Hepatocyte (in vitro differentiated cells): ENCODE measurements at regions not wholly inside any gene's neighbourhood (a gene's known extent, or its start where the extent isn't known, plus 50 kb on each side); places are given as distances from the start of the nearest gene placed in this dataset.

Experiments
- DNase-seq: peaks from one replicate; pipeline ENCODE4 v3.0.0-alpha.2; 2016; ENCODE audit warnings: low spot score
- H2AFZ ChIP-seq: fragments of 200-600 bp; sonication (generic); 2 replicates; pipeline ENCODE4 v1.6.0; 2016; ENCODE audit warnings: antibody characterized with exemption, mild to moderate bottlenecking
- H3K27ac ChIP-seq: fragments of 200-600 bp; sonication (generic); 2 replicates; pipeline ENCODE4 v1.5.1; 2016; ENCODE audit warnings: mild to moderate bottlenecking
- H3K27me3 ChIP-seq: fragments of 200-600 bp; sonication (generic); 2 replicates; pipeline ENCODE4 v1.6.1; 2016
- H3K36me3 ChIP-seq: fragments of 200-600 bp; sonication (generic); replicated peaks from 2 replicates; pipeline ENCODE4 v1.5.1; 2016; ENCODE audit warnings: low read depth; ENCODE audit not compliant: insufficient read depth
- H3K4me1 ChIP-seq: fragments of 200-600 bp; sonication (generic); 2 replicates; pipeline ENCODE4 v1.5.1; 2016; ENCODE audit warnings: mild to moderate bottlenecking, moderate library complexity; ENCODE audit not compliant: insufficient read depth
- H3K4me2 ChIP-seq: fragments of 200-600 bp; sonication (generic); 2 replicates; pipeline ENCODE4 v1.6.0; 2016
- H3K4me3 ChIP-seq: fragments of 200-600 bp; sonication (generic); 2 replicates; pipeline ENCODE4 v1.5.1; 2016; ENCODE audit warnings: mild to moderate bottlenecking
- H3K79me2 ChIP-seq: fragments of 200-600 bp; sonication (generic); 2 replicates; pipeline ENCODE4 v1.6.0; 2017; ENCODE audit warnings: mild to moderate bottlenecking
- H3K9me2 ChIP-seq: fragments of 200-600 bp; sonication (generic); replicated peaks from 2 replicates; pipeline ENCODE4 v1.6.0; 2017; ENCODE audit warnings: mild to moderate bottlenecking; ENCODE audit not compliant: insufficient read depth
- H3K9me3 ChIP-seq: fragments of 200-600 bp; sonication (generic); 2 replicates; pipeline ENCODE4 v1.5.1; 2016; ENCODE audit warnings: low read depth, mild to moderate bottlenecking
- H4K20me1 ChIP-seq: fragments of 200-600 bp; sonication (generic); 2 replicates; pipeline ENCODE4 v1.6.0; 2016; ENCODE audit warnings: mild to moderate bottlenecking; ENCODE audit not compliant: insufficient read depth, poor library complexity, severe bottlenecking
- EZH2 ChIP-seq: fragments of 200-600 bp; sonication (generic); IDR thresholded peaks from 2 replicates; pipeline ENCODE4 v1.6.1; 2016; ENCODE audit warnings: antibody characterized with exemption, mild to moderate bottlenecking, borderline replicate concordance
- EZH2phosphoT487 ChIP-seq: fragments of 200-600 bp; sonication (generic); IDR thresholded peaks from one replicate; pipeline ENCODE4 v1.6.1; 2018; ENCODE audit warnings: antibody characterized with exemption, mild to moderate bottlenecking, low read depth, moderate library complexity; ENCODE audit not compliant: unreplicated experiment, severe bottlenecking
- WGBS: methylation state at CpG from one replicate; pipeline ENCODE4 v1.1.6; 2016; ENCODE audit warnings: low lambda C conversion rate; ENCODE audit errors: missing lambda C conversion rate; 5-methylcytosine and 5-hydroxymethylcytosine counted together
- TF ChIP-seq, protein P1 (sequence below): fragments of 200-600 bp; sonication (generic); IDR thresholded peaks from 2 replicates; pipeline ENCODE4 v1.5.1; 2016; ENCODE audit warnings: antibody characterized with exemption, mild to moderate bottlenecking; ENCODE audit not compliant: poor library complexity

DNA sequence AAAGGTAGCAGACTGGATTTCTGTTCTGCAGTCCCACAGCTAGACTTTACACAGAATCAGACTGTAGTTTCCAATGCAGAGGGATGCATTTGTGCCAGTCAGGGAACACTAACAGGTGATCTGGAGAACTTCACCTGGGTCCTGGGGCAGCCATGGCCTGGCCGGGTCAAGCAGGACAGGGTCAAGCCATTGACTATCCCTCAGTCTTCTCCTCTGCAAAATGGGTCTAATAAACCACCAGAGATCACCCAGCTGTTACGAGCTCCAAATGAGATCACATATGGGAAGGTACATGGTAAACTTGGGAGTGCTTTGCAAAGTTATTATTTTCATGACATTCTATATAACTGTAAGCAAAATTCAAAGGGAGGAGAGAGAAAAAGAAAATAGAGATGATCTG, 294.1 kb downstream of the CDCA7 start:
- DNase-seq, result no peak
- H3K27ac ChIP-seq, result peak overlapping the region; percentile 42
- no peak overlapping the region for H3K4me2 ChIP-seq
- TF ChIP-seq, protein P1, sequence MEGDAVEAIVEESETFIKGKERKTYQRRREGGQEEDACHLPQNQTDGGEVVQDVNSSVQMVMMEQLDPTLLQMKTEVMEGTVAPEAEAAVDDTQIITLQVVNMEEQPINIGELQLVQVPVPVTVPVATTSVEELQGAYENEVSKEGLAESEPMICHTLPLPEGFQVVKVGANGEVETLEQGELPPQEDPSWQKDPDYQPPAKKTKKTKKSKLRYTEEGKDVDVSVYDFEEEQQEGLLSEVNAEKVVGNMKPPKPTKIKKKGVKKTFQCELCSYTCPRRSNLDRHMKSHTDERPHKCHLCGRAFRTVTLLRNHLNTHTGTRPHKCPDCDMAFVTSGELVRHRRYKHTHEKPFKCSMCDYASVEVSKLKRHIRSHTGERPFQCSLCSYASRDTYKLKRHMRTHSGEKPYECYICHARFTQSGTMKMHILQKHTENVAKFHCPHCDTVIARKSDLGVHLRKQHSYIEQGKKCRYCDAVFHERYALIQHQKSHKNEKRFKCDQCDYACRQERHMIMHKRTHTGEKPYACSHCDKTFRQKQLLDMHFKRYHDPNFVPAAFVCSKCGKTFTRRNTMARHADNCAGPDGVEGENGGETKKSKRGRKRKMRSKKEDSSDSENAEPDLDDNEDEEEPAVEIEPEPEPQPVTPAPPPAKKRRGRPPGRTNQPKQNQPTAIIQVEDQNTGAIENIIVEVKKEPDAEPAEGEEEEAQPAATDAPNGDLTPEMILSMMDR, result no peak
- no peak for TF ChIP-seq EZH2
- TF ChIP-seq EZH2phosphoT487, result no peak
- H2AFZ ChIP-seq, result no peak overlapping the region
- H4K20me1 ChIP-seq, result no peaks in the 10 kb centered on the region
- H3K79me2 ChIP-seq, result no peaks in the 10 kb centered on the region
- H3K9me3 ChIP-seq, result no peaks in the 10 kb centered on the region
- H3K9me2 ChIP-seq, result no peaks in the 10 kb centered on the region
- H3K4me1 ChIP-seq, result peaks cover 45% of the 10 kb centered on the region
- no peaks in the 10 kb centered on the region for H3K36me3 ChIP-seq
- H3K27me3 ChIP-seq, result no peaks in the 10 kb centered on the region
- no peak overlapping the region for H3K4me3 ChIP-seq
- 96% methylated on average over 2 of the region's 2 CpGs for WGBS

DNA sequence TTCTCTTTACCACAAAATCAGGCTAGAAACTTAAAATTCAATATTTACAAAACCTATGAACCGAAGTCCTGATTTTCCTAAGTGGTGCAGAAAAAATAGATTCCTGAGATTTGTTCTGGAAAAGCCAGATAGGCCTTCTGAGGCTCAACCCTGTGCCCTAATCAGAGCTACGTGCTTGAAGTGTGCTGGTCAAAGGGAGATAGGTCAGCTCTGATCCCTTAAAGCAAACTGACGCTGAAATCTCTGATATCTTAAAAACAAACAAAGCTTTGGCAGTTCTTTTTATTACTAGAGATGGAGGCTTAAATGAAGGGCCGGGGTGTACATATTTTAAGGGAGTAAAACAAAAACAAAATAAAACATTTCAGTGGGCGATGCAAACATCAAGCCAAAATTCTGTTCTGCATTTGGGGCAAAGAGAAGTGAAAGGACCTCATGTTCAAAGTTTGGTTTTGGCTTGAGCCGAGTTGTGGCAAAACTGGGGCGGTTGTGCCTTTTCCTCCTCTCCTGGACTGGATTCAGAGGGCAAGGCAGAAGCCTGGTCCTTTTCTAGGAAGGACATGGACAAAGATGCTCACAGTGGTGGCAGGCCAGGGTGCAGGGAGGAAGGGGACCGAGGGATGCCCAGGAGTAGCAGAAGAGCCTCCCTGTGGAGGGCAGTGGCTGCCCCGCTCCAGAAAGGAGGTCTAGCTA, 295.0 kb downstream of the CDCA7 start:
- Histone ChIP-seq H3K27me3 (no peaks in the 10 kb centered on the region), H3K79me2 (no peaks in the 10 kb centered on the region), H3K4me2 (peak overlapping the region; percentile 18), H3K9me2 (no peaks in the 10 kb centered on the region), H3K4me3 (no peak overlapping the region), H3K27ac (peak overlapping the region; percentile 42), H3K9me3 (no peaks in the 10 kb centered on the region), H2AFZ (peak overlapping the region; percentile 4), H3K4me1 (peaks cover 47% of the 10 kb centered on the region), H4K20me1 (no peaks in the 10 kb centered on the region), H3K36me3 (no peaks in the 10 kb centered on the region)
- TF ChIP-seq, protein P1, result no peak
- TF ChIP-seq EZH2 (no peak), EZH2phosphoT487 (no peak)
- WGBS, result 48% methylated on average over 9 of the region's 9 CpGs
- no peak for DNase-seq

DNA sequence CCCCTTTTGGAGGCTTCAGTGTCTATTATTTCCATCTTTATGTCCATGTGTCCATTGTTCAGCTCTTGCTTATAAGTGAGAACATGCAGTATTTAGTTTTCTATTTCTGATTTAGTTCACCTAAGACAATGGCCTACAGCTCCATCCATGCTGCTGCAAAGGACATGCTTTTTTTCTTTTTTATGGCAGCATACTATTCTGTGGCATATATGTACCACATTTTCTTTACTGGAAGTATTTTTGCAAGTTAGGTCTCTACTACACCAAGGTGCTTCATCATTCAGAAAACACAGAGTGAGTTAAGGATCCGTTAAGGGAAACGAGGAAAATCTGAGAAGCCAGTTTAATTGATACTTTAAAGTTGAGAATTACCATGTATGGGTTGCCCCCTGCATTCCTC, 297.2 kb downstream of the CDCA7 start:
- WGBS, result 96% methylated on average over 2 of the region's 2 CpGs
- Histone ChIP-seq H3K27ac (peak overlapping the region; percentile 87), H3K79me2 (no peaks in the 10 kb centered on the region), H3K9me3 (no peaks in the 10 kb centered on the region), H3K4me2 (no peak overlapping the region), H3K4me3 (no peak overlapping the region), H4K20me1 (no peaks in the 10 kb centered on the region), H2AFZ (no peak overlapping the region), H3K4me1 (peaks cover 47% of the 10 kb centered on the region), H3K9me2 (no peaks in the 10 kb centered on the region), H3K36me3 (no peaks in the 10 kb centered on the region), H3K27me3 (no peaks in the 10 kb centered on the region)
- no peak for DNase-seq
- TF ChIP-seq, protein P1, result no peak
- TF ChIP-seq EZH2phosphoT487 (no peak), EZH2 (no peak)
